ENCODE measurements at regions not wholly inside any gene's neighbourhood (a gene's known extent, or its start where the extent isn't known, plus 50 kb on each side); places are given as distances from the start of the nearest gene placed in this dataset.

GRCh38 chr10:4661511-4662255, 164.3 kb upstream of the AKR1E2 start:
- FAIRE-seq: no peak

GRCh38 chr10:4658777-4659176, 167.2 kb upstream of the AKR1E2 start:
- FAIRE-seq: no peak

DNA sequence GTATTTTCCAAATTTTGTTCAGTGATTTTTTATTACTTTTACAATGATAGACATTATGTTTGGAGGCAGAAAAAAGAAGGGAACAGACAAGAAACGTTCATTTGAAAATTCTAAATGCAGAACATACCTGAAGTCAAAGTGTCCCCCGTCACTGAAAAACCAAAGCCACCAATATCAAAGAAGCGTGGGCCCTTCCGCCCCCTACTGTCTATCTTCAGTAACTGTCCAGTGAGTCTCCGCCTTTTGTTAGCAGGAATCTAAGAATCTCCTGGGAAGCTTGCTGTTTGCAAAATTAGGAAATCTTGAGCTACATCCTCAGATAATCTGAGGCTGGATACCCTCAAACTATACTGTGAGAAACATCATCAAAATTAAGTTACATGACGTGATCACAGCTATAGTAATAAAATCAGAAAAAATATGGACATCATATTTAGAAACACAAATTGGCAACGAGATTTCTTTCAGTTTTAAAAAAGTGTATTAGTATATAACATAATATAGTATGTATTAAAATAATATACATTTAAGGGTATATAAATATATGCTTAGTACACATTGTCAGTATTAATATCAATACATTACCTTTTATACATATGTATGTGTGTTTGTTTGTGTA, 169.3 kb upstream of the AKR1E2 start:
- no peak for FAIRE-seq

DNA sequence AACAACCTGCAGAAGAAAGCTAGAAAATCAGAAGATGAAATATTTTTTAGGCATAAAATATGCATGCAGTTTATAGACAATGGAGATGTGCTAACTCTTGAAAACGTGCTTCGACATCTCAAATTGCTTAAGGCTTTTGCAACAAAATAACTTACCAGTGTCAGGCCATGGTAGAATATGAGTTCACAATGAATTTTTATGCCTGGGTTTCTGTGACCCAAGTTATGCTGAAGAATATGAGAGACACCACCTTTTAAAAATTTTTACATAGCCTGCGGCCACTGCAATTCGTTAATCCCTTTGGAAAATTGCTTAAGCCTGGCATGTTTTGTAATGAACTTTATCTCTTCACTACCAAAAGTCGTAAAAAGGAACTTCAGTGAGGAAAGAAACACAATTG, 170.1 kb upstream of the AKR1E2 start:
- FAIRE-seq: no peak

- no peak for FAIRE-seq
These were observed 170.6 kb upstream of the AKR1E2 start for GRCh38 chr10:4655406-4655805.

DNA sequence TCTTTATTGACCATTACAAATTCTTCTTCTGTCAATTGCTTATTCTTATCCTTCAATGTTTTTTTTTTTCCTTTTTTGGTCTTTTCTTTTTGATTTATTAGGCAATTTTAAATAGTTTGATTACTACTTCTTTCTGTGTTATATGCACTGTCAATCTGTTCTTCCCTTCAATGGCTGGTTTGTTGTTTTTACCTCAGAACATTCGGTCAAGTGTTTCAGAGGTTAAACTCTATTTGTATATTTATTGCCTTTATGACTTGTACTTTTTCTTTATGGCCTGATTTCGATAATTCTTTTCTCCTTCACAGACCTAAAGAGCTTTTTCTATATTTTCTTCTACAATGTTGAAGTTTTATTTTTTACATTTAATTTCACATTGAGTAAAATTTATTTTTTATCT, 171.5 kb upstream of the AKR1E2 start:
- FAIRE-seq: peak; percentile 70

- FAIRE-seq: no peak
These were observed 172.8 kb upstream of the AKR1E2 start for GRCh38 chr10:4653160-4653559.

GRCh38 chr10:4652111-4653010, 173.6 kb upstream of the AKR1E2 start:
- no peak for FAIRE-seq

DNA sequence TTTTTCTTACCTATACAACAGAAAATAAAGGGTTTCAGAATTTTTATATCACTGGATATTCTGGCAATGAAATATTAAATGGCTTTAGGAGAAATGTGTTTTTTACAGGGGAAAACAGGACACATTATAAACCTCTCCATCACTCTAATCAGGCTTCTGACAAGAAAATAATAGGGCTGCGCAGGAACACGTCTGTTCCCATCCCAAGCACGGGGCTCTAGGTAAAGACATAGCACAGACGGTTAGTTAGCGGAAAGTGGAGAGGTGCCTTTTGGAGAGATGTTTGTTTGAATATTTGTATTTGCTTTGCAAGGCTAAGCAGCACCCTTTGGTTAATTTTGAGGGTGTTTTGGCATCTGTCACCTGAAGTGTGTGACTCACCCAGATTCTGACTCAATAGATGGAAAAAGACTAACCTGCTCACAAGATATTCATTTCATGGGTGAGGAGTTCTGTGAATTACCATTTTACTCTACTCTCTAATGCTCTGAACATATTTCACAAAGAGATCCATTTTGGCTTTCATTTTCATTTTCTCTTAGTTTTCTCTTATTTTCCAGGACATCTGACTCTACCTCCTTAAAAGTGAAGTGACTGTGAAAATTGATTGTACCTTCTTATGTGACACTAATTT, 174.5 kb upstream of the AKR1E2 start:
- no peak for FAIRE-seq

DNA sequence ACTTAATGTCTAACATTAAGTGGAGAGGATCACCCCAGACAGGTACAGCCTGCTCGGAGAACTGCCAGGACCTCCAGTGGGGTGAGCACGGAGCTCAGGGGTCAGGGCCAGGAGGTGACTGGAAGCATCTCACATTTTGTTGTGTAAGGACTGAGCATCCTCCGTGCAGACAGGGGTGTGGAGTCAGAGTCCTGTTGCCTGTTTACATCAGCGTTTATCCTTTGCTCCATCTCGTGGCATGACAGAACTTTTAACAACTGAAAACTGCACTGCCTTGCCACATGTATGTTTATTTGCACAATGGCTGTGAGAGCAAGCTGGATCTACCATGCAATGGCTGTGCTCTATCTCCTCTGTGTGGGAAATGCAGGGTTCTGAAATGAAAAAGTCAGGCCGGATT, 175.4 kb upstream of the AKR1E2 start:
- FAIRE-seq: no peak

- no peak for FAIRE-seq
These were observed 176.0 kb upstream of the AKR1E2 start for GRCh38 chr10:4649886-4650508.

- FAIRE-seq: no peak
These were observed 176.5 kb upstream of the AKR1E2 start for GRCh38 chr10:4649471-4649870.

DNA sequence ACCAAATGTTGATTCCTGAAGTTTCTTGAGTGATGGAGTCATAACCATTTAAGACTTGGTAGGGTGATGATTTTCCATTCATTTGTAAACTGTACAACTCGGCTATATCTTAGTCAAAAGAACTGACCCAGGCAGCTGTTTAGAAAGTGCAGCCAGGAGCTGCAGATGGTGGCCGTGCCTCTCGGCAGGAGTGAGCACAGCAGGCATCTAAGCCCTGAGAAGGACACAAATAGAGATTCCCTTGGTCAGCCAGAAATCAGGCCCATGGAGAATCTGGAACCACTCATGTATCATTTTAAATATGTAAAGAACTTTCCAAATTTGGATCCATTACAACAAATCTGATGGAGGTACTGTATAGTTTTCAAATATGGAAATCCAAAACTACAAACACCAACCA, 177.0 kb upstream of the AKR1E2 start:
- FAIRE-seq: no peak

DNA sequence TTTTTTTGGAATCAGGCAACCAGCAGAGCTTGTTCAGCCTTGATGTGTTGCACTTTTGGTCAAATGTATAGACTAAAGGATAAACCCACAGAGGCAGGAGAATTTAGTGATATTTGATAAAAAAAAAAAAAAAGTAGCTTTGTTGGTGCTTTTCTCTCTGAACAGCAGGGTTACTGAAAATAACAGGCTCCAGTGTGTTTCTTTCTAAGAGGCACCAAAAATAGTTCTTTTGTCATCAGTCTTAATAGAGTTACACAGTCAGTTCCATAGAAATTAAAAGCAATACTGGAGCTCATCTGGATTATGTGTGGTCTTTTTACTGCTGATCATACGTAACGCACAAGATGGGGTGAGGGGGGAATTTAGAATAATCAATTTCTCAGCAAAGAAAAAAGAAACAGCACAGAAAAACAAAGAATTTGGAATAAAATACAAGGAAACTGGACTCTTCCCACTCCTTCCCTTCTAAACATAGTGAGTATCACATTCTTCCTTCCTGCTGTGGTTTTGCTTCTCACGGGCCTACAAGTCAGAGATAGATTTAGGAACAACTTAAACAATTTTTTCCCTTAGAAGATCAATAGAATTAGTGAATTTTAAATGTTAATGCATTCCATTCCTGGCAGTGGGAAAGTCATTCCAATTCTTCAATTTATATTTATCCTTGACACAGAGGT, 178.8 kb upstream of the AKR1E2 start:
- FAIRE-seq: no peak

DNA sequence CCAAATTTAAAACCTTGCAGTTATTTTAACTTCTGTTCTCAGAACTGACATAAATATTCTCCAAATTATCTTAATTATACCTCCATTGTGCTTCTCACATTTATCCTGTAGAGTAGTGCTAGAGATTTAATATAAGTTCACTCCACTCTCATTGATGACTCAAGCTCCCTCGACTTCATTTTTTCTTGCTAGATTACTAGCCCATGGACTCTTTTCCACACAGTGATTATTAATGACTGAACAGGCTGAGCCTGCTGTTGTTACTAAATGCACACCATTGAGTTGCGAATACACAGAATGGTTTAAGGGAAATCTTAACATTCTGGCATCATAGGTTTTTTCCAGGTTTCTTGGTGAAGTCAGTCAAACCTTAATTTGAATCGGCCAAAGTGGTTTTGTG, 179.5 kb upstream of the AKR1E2 start:
- FAIRE-seq: no peak

- FAIRE-seq: no peak
These were observed 180.2 kb upstream of the AKR1E2 start for GRCh38 chr10:4645836-4646235.

DNA sequence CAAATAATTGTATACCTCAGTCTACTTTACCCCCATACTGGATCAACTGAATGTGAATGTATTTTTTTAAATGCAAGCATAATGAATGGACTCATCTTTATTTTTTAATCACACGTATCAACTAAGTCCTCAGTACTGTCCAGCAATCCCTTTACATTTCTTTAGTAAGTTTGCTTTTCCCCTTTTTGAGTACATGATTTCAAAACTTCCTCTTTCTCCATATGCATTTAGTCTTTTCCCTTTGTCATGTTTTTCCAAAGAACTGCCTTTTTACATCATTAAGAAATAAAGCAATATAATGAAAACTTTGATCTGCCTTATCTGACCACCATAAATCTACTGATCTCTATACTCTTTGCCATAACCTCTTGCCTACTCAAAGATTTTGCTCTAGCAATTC, 182.5 kb upstream of the AKR1E2 start:
- FAIRE-seq: no peak

DNA sequence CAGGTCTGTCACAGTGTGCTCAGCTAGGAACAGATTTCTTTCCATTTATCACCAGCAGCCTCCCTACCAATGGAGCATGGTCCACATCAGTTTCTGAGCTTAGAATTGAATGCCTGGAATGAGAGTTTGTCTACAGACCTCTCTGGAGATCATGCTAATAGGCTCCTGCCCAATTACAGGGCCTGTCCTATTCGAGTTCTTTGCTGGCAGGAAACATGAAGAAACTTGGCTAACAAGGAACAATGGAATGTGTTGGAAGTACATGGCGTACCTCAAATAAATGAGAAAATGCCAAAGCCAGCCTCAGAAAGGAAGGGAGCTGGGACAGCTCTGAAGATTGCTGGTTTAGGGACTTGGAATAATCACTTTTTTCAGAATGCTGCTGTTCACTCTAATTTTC, 186.0 kb upstream of the AKR1E2 start:
- FAIRE-seq: no peak

DNA sequence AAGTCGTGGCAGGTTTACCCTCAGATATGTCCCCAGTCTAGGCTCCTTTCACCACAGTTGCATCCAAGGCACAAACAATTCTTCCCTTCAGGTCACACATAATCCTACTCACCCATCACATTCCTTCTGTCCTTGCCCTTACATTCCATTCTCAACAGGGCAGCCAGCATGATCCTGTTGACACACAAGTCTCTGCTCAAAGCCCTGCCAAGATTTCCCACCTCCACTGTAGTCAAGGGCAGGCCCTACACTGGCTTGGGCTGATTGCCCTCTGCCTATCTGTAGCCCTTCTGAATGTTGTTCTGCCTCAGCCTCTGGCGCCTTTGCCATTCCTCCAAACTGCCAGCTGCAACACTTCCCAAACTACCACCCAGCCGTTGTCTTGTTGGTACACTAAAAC, 187.9 kb upstream of the AKR1E2 start:
- FAIRE-seq: no peak

GRCh38 chr10:4637657-4638056, 188.3 kb upstream of the AKR1E2 start:
- no peak for FAIRE-seq

DNA sequence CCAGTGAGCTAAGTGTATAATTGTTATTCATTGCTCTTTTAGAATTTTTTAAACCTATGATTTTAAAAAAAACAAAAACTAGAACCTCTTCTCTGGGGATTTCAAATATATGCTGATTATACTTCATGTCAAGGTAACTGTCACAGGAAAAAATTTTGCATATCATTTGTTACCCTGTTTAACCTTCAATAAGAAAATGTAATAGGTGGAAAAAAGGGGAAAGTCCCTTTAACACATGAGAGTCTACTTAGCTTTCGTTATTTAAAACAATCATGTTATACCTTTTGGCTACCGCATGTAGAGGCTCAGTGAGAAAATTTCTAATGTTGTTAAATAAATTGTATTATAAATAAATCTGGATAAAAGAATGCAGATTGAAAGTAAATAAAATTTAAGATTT, 190.1 kb upstream of the AKR1E2 start:
- no peak for FAIRE-seq

GRCh38 chr10:4635388-4635787, 190.6 kb upstream of the AKR1E2 start:
- FAIRE-seq: no peak
